ENCODE measurements at regions not wholly inside any gene's neighbourhood (a gene's known extent, or its start where the extent isn't known, plus 50 kb on each side); places are given as distances from the start of the nearest gene placed in this dataset.

- intact Hi-C loops (cut with DNase I), result no loop called here
- DNase-seq (no peak), ATAC-seq (no peak)
- TF ChIP-seq CTCF (IDR thresholded peaks at IDR 0.05) (no peak), POLR2A (IDR thresholded peaks at IDR 0.05) (no peak)
- H3K4me3 ChIP-seq, result no peak overlapping the region
- no peaks in the 10 kb centered on the region for H3K36me3 ChIP-seq
- no peak overlapping the region for H3K27ac ChIP-seq
- H3K27me3 ChIP-seq, result no peaks in the 10 kb centered on the region
- whole genome bisulfite sequencing (ENCODE audit: insufficient coverage, low coverage, low lambda C conversion rate, missing lambda C conversion rate), result 62% methylated on average over 3 of the region's 3 CpGs
- H3K9me3 ChIP-seq, result no peaks in the 10 kb centered on the region
- H3K4me1 ChIP-seq, result no peaks in the 10 kb centered on the region
These were observed 983.4 kb upstream of the FAT3 start for GRCh38 chr11:91241226-91241625.

GRCh38 chr11:91239359-91239758, 985.3 kb upstream of the FAT3 start:
- H3K4me1 ChIP-seq, result no peaks in the 10 kb centered on the region
- H3K9me3 ChIP-seq, result no peaks in the 10 kb centered on the region
- H3K27ac ChIP-seq, result no peak overlapping the region
- DNase-seq, result no peak
- ATAC-seq, result no peak
- H3K4me3 ChIP-seq, result no peak overlapping the region
- no peaks in the 10 kb centered on the region for H3K36me3 ChIP-seq
- 49% methylated on average over 2 of the region's 2 CpGs for WGBS (ENCODE audit: insufficient coverage, low coverage, low lambda C conversion rate, missing lambda C conversion rate)
- no peak for TF ChIP-seq POLR2A (IDR thresholded peaks at IDR 0.05)
- no peak for TF ChIP-seq CTCF (IDR thresholded peaks at IDR 0.05)
- no peaks in the 10 kb centered on the region for H3K27me3 ChIP-seq
- intact Hi-C loops (cut with DNase I), result no loop called here

DNA sequence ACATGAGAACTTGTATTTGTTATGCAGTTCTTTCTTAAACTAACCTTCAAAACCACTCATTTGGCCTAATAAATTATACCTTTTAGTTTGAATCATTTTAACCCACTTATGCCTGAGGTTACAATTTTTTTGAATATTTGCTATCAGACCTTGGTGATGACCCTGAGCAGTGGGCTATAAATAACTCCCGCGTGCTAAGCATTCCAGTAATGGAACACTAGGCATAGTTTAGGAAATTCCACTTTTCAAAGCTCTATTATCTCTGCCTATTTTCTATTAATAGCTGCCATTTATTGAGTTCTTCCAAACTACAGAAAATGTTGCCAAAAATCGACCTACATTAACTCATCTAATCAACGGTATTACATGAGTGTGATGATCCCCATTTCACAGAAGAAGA, 993.4 kb upstream of the FAT3 start:
- WGBS (ENCODE audit: insufficient coverage, low coverage, low lambda C conversion rate, missing lambda C conversion rate), result 44% methylated on average over 4 of the region's 4 CpGs
- no peak for ATAC-seq

GRCh38 chr11:91230647-91231046, 994.0 kb upstream of the FAT3 start:
- Histone ChIP-seq H3K9me3 (no peaks in the 10 kb centered on the region), H3K36me3 (no peaks in the 10 kb centered on the region), H3K27ac (no peak overlapping the region), H3K4me3 (no peak overlapping the region), H3K4me1 (no peaks in the 10 kb centered on the region), H3K27me3 (no peaks in the 10 kb centered on the region)
- no peak for ATAC-seq
- no peak for TF ChIP-seq POLR2A (IDR thresholded peaks at IDR 0.05)
- no peak for TF ChIP-seq CTCF (IDR thresholded peaks at IDR 0.05)
- no peak for DNase-seq
- intact Hi-C loops (cut with DNase I), result no loop called here

More for the DNA sequence above, 993.4 kb upstream of the FAT3 start:
- H3K4me1 ChIP-seq, result no peaks in the 10 kb centered on the region
- H3K27ac ChIP-seq, result no peak overlapping the region
- TF ChIP-seq CTCF (IDR thresholded peaks at IDR 0.05) (no peak), POLR2A (IDR thresholded peaks at IDR 0.05) (no peak)
- H3K27me3 ChIP-seq, result no peaks in the 10 kb centered on the region
- no peak for DNase-seq
- no peak overlapping the region for H3K4me3 ChIP-seq
- H3K36me3 ChIP-seq, result no peaks in the 10 kb centered on the region
- H3K9me3 ChIP-seq, result no peaks in the 10 kb centered on the region
- intact Hi-C loops (cut with DNase I), result no loop called here

- H3K9me3 ChIP-seq, result no peaks in the 10 kb centered on the region
- WGBS (ENCODE audit: insufficient coverage, low coverage, low lambda C conversion rate, missing lambda C conversion rate), result 9% methylated on average over 1 of the region's 1 CpG
- no peak for TF ChIP-seq POLR2A (IDR thresholded peaks at IDR 0.05)
- TF ChIP-seq CTCF (IDR thresholded peaks at IDR 0.05), result no peak
- no peak overlapping the region for H3K4me3 ChIP-seq
- no peak overlapping the region for H3K27ac ChIP-seq
- no peaks in the 10 kb centered on the region for H3K4me1 ChIP-seq
- no peaks in the 10 kb centered on the region for H3K27me3 ChIP-seq
- no peaks in the 10 kb centered on the region for H3K36me3 ChIP-seq
- ATAC-seq (no peak), DNase-seq (no peak)
- intact Hi-C loops (cut with DNase I), result no loop called here
These were observed 1000.0 kb upstream of the CHORDC1 start for GRCh38 chr11:91222830-91223229.
